OCI-LY3 (cell line): ENCODE measurements at regions not wholly inside any gene's neighbourhood (a gene's known extent, or its start where the extent isn't known, plus 50 kb on each side); places are given as distances from the start of the nearest gene placed in this dataset.

Experiments
- H2AFZ ChIP-seq: fragments of 200-600, 300-600 bp; shearing (Covaris generic); 2 replicates; pipeline ENCODE4 v1.6.0; 2014; ENCODE audit warnings: antibody characterized with exemption, low read depth, low read length
- H3K27ac ChIP-seq: fragments of 200-600, 300-600 bp; sonication (generic); 2 replicates; pipeline ENCODE4 v1.5.1; 2014; ENCODE audit warnings: mild to moderate bottlenecking, low read length, moderate library complexity, mixed read lengths
- H3K27me3 ChIP-seq: fragments of 200-600, 300-600 bp; sonication (generic); 2 replicates; pipeline ENCODE4 v1.6.1; 2014; ENCODE audit warnings: low read depth, low read length, mixed read lengths
- H3K36me3 ChIP-seq: fragments of 200-600, 300-600 bp; sonication (generic); replicated peaks from 2 replicates; pipeline ENCODE3; 2014; ENCODE audit warnings: low read depth, low read length, mixed read lengths
- H3K4me1 ChIP-seq: fragments of 300-600, 200-600 bp; sonication (generic); 2 replicates; pipeline ENCODE4 v1.6.1; 2014; ENCODE audit warnings: low read length, mixed read lengths
- H3K4me2 ChIP-seq: fragments of 200-600, 300-600 bp; sonication (generic); 2 replicates; pipeline ENCODE4 v1.6.1; 2014; ENCODE audit warnings: low read length, mixed read lengths
- H3K4me3 ChIP-seq: fragments of 300-600, 200-600 bp; sonication (generic); 2 replicates; pipeline ENCODE4 v1.5.1; 2014; ENCODE audit warnings: antibody characterized with exemption, mild to moderate bottlenecking, low read length, moderate library complexity
- H3K79me2 ChIP-seq: fragments of 300-600, 200-600 bp; shearing (Covaris generic); 2 replicates; pipeline ENCODE4 v1.6.1; 2014; ENCODE audit warnings: mild to moderate bottlenecking, low read length, mixed read lengths
- H3K9ac ChIP-seq: fragments of 300-600, 200-600 bp; shearing (Covaris generic); 2 replicates; pipeline ENCODE4 v1.6.0; 2014; ENCODE audit warnings: mild to moderate bottlenecking, low read length, moderate library complexity
- H3K9me3 ChIP-seq: fragments of 200-600, 300-600 bp; shearing (Covaris generic); 2 replicates; pipeline ENCODE4 v1.6.1; 2014; ENCODE audit warnings: low read length, mixed read lengths; ENCODE audit not compliant: insufficient read depth
- H4K20me1 ChIP-seq: fragments of 200-600, 300-600 bp; sonication (generic); 2 replicates; pipeline ENCODE4 v1.6.1; 2016; ENCODE audit warnings: low read length, mixed read lengths; ENCODE audit not compliant: insufficient read depth
- CTCF ChIP-seq: fragments of 200-600, 300-600 bp; sonication (generic); IDR thresholded peaks from 2 replicates; pipeline ENCODE4 v1.5.1; 2014; ENCODE audit warnings: antibody characterized with exemption, low read length, low read depth
- EZH2phosphoT487 ChIP-seq: fragments of 200-600 bp; shearing (Covaris generic); IDR thresholded peaks from 2 replicates; pipeline ENCODE4 v1.6.1; 2018; ENCODE audit warnings: antibody characterized with exemption, mixed run types, low read depth

DNA sequence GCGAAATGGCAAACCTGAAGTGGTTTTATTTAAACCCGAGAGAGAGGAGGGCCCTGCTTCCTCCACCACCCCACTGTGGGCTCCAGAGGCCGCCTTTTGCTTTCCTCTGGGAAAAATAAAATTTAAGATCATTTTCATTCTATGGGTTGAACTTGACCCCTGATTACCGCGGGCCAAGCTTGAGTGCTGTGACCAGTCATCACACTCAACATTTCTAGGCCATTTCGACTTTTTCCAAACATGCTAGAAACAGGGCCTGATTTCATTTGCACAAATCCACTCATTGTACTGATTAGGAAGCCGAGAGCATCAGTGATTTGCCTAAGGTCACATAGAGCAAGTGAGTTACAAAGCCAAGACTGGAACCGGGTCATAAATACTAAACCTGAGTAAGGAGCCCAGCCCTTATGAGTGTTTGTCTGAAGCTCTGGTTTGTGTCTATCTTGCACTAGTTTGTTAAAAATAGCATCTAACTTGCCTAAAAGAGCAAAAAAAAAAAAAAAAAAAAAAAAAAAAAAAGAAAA is 179.7 kb downstream of the DLL1 start:
- H3K79me2 ChIP-seq = no peaks in the 10 kb centered on the region
- no peak overlapping the region for H3K9ac ChIP-seq
- no peaks in the 10 kb centered on the region for H4K20me1 ChIP-seq
- no peaks in the 10 kb centered on the region for H3K27me3 ChIP-seq
- no peaks in the 10 kb centered on the region for H3K4me1 ChIP-seq
- H3K4me3 ChIP-seq = no peak overlapping the region
- TF ChIP-seq CTCF (no peak), EZH2phosphoT487 (no peak)
- H2AFZ ChIP-seq = no peak overlapping the region
- H3K36me3 ChIP-seq = no peaks in the 10 kb centered on the region
- H3K4me2 ChIP-seq = no peak overlapping the region
- H3K9me3 ChIP-seq = no peaks in the 10 kb centered on the region
- H3K27ac ChIP-seq = no peak overlapping the region

DNA sequence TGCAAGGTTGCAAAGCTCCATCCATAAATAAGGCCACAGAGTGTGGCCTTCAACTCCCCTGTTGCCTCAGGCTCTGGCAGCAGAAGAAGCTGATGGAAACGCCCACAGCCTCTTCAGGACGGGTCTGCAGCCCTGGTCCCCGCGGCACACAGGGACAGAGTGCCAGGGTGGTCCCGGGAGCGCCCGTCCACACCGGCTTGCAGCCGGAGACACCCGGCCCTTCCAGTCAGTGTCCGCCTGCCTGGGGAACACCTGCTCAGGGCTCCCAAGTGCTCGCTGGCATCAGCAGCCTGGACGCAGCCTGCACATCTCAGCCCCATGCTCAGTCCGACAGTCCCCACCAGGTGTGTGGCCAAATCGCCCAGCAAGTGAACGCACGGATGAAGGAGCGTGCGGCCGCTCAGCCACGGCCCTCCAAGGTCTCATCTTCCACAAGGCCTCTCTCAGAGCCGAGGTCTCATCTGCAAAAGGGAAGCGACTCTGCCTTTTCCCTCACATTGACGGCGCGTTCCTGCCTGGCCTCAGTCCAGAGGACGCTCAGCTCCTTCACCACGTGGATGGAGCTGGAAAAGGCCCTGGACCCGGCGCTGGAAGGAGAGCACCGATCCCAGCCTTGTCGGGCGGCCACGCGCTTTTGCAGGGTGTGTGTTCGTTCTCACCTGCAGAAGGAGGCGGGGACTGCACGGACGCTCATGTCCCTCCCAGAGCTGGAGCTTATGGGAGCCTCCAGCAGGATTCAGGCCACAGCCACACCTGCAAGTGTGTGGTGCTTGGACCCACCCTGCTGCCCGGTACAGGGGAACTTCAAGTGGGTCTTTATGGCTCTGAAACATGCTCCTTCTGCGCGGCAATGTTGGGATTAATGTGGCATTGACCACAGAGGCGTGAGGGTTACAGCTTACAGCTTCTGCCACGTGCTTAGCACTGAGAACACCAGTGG is 180.4 kb downstream of the DLL1 start:
- no peaks in the 10 kb centered on the region for H3K79me2 ChIP-seq
- H3K27me3 ChIP-seq = no peaks in the 10 kb centered on the region
- no peaks in the 10 kb centered on the region for H4K20me1 ChIP-seq
- no peak overlapping the region for H3K9ac ChIP-seq
- H3K4me3 ChIP-seq = no peak overlapping the region
- no peak overlapping the region for H3K27ac ChIP-seq
- H3K4me2 ChIP-seq = no peak overlapping the region
- H3K36me3 ChIP-seq = no peaks in the 10 kb centered on the region
- no peaks in the 10 kb centered on the region for H3K4me1 ChIP-seq
- no peak overlapping the region for H2AFZ ChIP-seq
- TF ChIP-seq EZH2phosphoT487 = no peak
- no peak for TF ChIP-seq CTCF
- H3K9me3 ChIP-seq = no peaks in the 10 kb centered on the region

GRCh38 chr6:170108890-170109587 is 181.8 kb downstream of the DLL1 start:
- no peaks in the 10 kb centered on the region for H3K9me3 ChIP-seq
- H4K20me1 ChIP-seq = no peaks in the 10 kb centered on the region
- no peak overlapping the region for H3K4me2 ChIP-seq
- no peak overlapping the region for H3K27ac ChIP-seq
- H3K36me3 ChIP-seq = no peaks in the 10 kb centered on the region
- no peak overlapping the region for H3K4me3 ChIP-seq
- H2AFZ ChIP-seq = no peak overlapping the region
- no peak for TF ChIP-seq CTCF
- TF ChIP-seq EZH2phosphoT487 = no peak
- no peaks in the 10 kb centered on the region for H3K79me2 ChIP-seq
- no peaks in the 10 kb centered on the region for H3K4me1 ChIP-seq
- no peak overlapping the region for H3K9ac ChIP-seq
- H3K27me3 ChIP-seq = no peaks in the 10 kb centered on the region

DNA sequence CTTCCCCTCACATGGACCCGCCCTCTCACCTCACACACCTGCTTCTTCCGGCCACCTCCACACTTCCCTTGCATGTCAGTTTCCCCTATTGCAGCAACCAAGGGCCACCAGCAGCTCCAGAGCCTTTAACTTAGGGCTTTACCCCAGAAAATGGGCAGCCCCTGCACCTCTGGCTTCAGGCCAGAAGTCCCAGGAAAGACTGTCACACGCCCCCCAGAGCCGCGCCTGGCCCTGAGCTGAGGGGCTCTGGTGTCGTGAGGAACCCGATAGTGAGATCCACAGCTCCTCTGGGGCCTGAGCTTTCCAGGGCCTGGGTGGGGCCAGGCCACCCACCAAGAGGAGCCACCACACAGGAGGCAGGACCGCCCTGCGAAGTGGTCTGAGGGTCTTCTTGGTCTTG is 182.4 kb downstream of the DLL1 start:
- Histone ChIP-seq H3K36me3 (no peaks in the 10 kb centered on the region), H3K79me2 (no peaks in the 10 kb centered on the region), H3K9ac (no peak overlapping the region), H3K4me1 (no peaks in the 10 kb centered on the region), H3K4me2 (no peak overlapping the region), H3K4me3 (no peak overlapping the region), H3K27ac (no peak overlapping the region), H2AFZ (no peak overlapping the region), H3K9me3 (no peaks in the 10 kb centered on the region), H4K20me1 (no peaks in the 10 kb centered on the region), H3K27me3 (no peaks in the 10 kb centered on the region)
- TF ChIP-seq EZH2phosphoT487 (no peak), CTCF (no peak)
